K562 (cell line): ENCODE measurements at regions not wholly inside any gene's neighbourhood (a gene's known extent, or its start where the extent isn't known, plus 50 kb on each side); places are given as distances from the start of the nearest gene placed in this dataset.

Experiments
- ATAC-seq: fragments of 200-7000 bp; cut with Tn5 transposase; 3 replicates; pipeline ENCODE4 v1.9.1; 2020; ENCODE audit warnings: moderate library complexity
- BruUV-seq: library from RNA; stranded (reverse); fragments of 400-500 nt; replicated peaks from 2 replicates; lab custom pipeline; 2021; lab: Mats Ljungman, UMichigan
- CTCF ChIA-PET: fragments of 300-600 bp; formaldehyde crosslinking; extraction: SDS; loops from one replicate; lab custom pipeline; 2021; ENCODE audit warnings: low intra/inter-chr PET ratio; lab: Yijun Ruan, JAX
- POLR2A ChIA-PET: fragments of 300-600, 350-650 bp; sonication (Branson Sonifier 250); formaldehyde crosslinking; extraction: SDS; loops from one replicate; lab custom pipeline; 2021; ENCODE audit warnings: antibody characterized with exemption, inconsistent platforms; lab: Yijun Ruan, JAX
- DNase-seq, 4 experiments: peaks; one replicate each; pipeline versions ENCODE4 v3.0.0 to v3.0.0-alpha.2; 2011 to 2018; ENCODE audit warnings: low spot score in 3 of 4, mixed read lengths in 3 of 4; ENCODE audit errors: extremely low read depth in 1 of 4
- FAIRE-seq: peaks from 2 replicates; lab custom pipeline; 2011; peaks lifted over from hg19 to GRCh38; lab: Jason Lieb, UNC
- H2AFZ ChIP-seq: 2 replicates; pipeline ENCODE4 v1.6.0; 2011; ENCODE audit warnings: low read depth, low read length, control low read depth, inconsistent platforms
- H3K27ac ChIP-seq: fragments of 200-600 bp; 3 replicates; pipeline ENCODE4 v1.8.0; 2011; ENCODE audit warnings: low read depth, mild to moderate bottlenecking, control low read depth, inconsistent platforms, low read length, moderate library complexity, mixed read lengths; ENCODE audit errors: extremely low read depth
- H3K27me3 ChIP-seq, 2 experiments: fragments of 300-600 bp in 1 of 2; 2 replicates in 1 of 2; 3 replicates in 1 of 2; pipeline versions ENCODE4 v1.6.0 to v1.8.0; 2011; ENCODE audit warnings: inconsistent platforms in 2 of 2, low read length in 2 of 2, mild to moderate bottlenecking in 1 of 2, mixed read lengths in 1 of 2, moderate library complexity in 1 of 2; ENCODE audit not compliant: control insufficient read depth in 2 of 2, insufficient read depth in 2 of 2
- H3K36me3 ChIP-seq: fragments of 300-600 bp; 3 replicates; pipeline ENCODE4 v1.8.0; 2011; ENCODE audit warnings: mild to moderate bottlenecking, low read length, inconsistent platforms; ENCODE audit not compliant: control insufficient read depth, insufficient read depth
- H3K4me1 ChIP-seq, 2 experiments: fragments of 200-600 bp in 1 of 2; replicated peaks in 1 of 2; 2 replicates in 1 of 2; 3 replicates in 1 of 2; pipeline versions ENCODE4 v1.5.1 to v1.8.0; 2011; ENCODE audit warnings: inconsistent platforms in 2 of 2, low read length in 2 of 2, mild to moderate bottlenecking in 1 of 2, mixed read lengths in 1 of 2, moderate library complexity in 1 of 2; ENCODE audit not compliant: control insufficient read depth in 2 of 2, insufficient read depth in 2 of 2
- H3K4me2 ChIP-seq: 2 replicates; pipeline ENCODE4 v1.6.1; 2011; ENCODE audit warnings: low read length, control low read depth, inconsistent platforms, mixed read lengths; ENCODE audit not compliant: insufficient read depth
- H3K4me3 ChIP-seq: fragments of 200-600 bp; sonication (generic), shearing (Covaris generic); 2 replicates; pipeline ENCODE4 v1.5.1; 2016; ENCODE audit warnings: control low read depth, inconsistent platforms
- H3K79me2 ChIP-seq: fragments of 200-600 bp; 3 replicates; pipeline ENCODE4 v1.8.0; 2011; ENCODE audit warnings: low read length, inconsistent platforms; ENCODE audit not compliant: control insufficient read depth, insufficient read depth
- H3K9ac ChIP-seq, 2 experiments: 2 replicates each; pipeline versions ENCODE4 v1.6.0 to v1.6.1; 2011; ENCODE audit warnings: low read depth in 2 of 2, low read length in 2 of 2, control low read depth in 1 of 2, inconsistent platforms in 1 of 2, mild to moderate bottlenecking in 1 of 2, mixed read lengths in 1 of 2; ENCODE audit not compliant: insufficient read depth in 1 of 2
- H3K9me1 ChIP-seq: one replicate; pipeline ENCODE4 v1.6.0; 2011; ENCODE audit warnings: inconsistent platforms, mild to moderate bottlenecking, low read length, moderate library complexity; ENCODE audit not compliant: control insufficient read depth, insufficient read depth
- H3K9me3 ChIP-seq: replicated peaks from 2 replicates; pipeline ENCODE4 v1.5.1; 2011; ENCODE audit warnings: low read depth, low read length, inconsistent platforms; ENCODE audit not compliant: control insufficient read depth, insufficient read depth
- H4K20me1 ChIP-seq: replicated peaks from 2 replicates; pipeline ENCODE4 v1.6.1; 2011; ENCODE audit warnings: low read length, inconsistent platforms, mixed read lengths; ENCODE audit not compliant: control insufficient read depth, insufficient read depth
- ADNP ChIP-seq: fragments of 200-800 bp; sonication (Bioruptor generic); IDR thresholded peaks from 2 replicates; pipeline ENCODE4 v1.6.1; 2016; ENCODE audit warnings: missing genetic modification characterization, missing compliant biosample characterization
- FOS ChIP-seq: IDR thresholded peaks from 3 replicates; pipeline ENCODE4 v1.6.1; 2011; ENCODE audit not compliant: insufficient read length; ENCODE audit errors: extremely low read depth
- FOXA3 ChIP-seq, 2 experiments: fragments of 450-650 bp in 1 of 2; sonication (generic) in 1 of 2; formaldehyde crosslinking; IDR thresholded peaks in 1 of 2; conservative IDR thresholded peaks in 1 of 2; 2 replicates each; pipeline versions ENCODE4 v1.4.0 to v1.8.0; 2020 to 2022; ENCODE audit warnings: mild to moderate bottlenecking in 2 of 2, missing genetic modification reagents in 1 of 2
- FOXJ3 ChIP-seq: sonication (generic); formaldehyde crosslinking; IDR thresholded peaks from 2 replicates; pipeline ENCODE4 v1.4.0; 2020; ENCODE audit warnings: mild to moderate bottlenecking, missing genetic modification reagents
- GATAD2B ChIP-seq: fragments of 450-650 bp; IDR thresholded peaks from 2 replicates; pipeline ENCODE4 v1.6.1; 2017; ENCODE audit warnings: mild to moderate bottlenecking, borderline replicate concordance
- GTF2B ChIP-seq: IDR thresholded peaks from 2 replicates; pipeline ENCODE4 v1.6.1; 2011; ENCODE audit not compliant: insufficient read length; ENCODE audit errors: extremely low read depth
- MAFG ChIP-seq: fragments of 450-650 bp; conservative IDR thresholded peaks from 2 replicates; pipeline ENCODE4 v1.6.1; 2016; ENCODE audit warnings: missing genetic modification characterization, missing compliant biosample characterization
- MCM3 ChIP-seq: fragments of 450-650 bp; IDR thresholded peaks from 2 replicates; pipeline ENCODE4 v1.6.1; 2016
- MTA1 ChIP-seq: fragments of 450-650 bp; IDR thresholded peaks from 2 replicates; pipeline ENCODE4 v1.6.1; 2017; ENCODE audit warnings: borderline replicate concordance
- PCBP2 ChIP-seq: fragments of 200-400 bp; formaldehyde crosslinking; IDR thresholded peaks from 2 replicates; pipeline ENCODE4 v1.6.1; 2018; ENCODE audit warnings: low read length, low read depth, mild to moderate bottlenecking, moderate library complexity; ENCODE audit not compliant: poor library complexity, severe bottlenecking
- PTTG1 ChIP-seq: fragments of 450-650 bp; IDR thresholded peaks from 2 replicates; pipeline ENCODE4 v1.6.1; 2016; ENCODE audit warnings: low read depth, mild to moderate bottlenecking, missing genetic modification characterization, missing compliant biosample characterization
- TAF9B ChIP-seq: fragments of 450-650 bp; IDR thresholded peaks from 2 replicates; pipeline ENCODE4 v1.6.1; 2018; ENCODE audit warnings: mild to moderate bottlenecking; ENCODE audit not compliant: partially characterized antibody
- TSHZ1 ChIP-seq: fragments of 250-450 bp; sonication (Bioruptor Pico); IDR thresholded peaks from 2 replicates; pipeline ENCODE4 v1.4.0; 2020; ENCODE audit warnings: mild to moderate bottlenecking, moderate library complexity
- ZBTB1 ChIP-seq: sonication (generic); formaldehyde crosslinking; IDR thresholded peaks from 2 replicates; pipeline ENCODE4 v1.8.1; 2023; ENCODE audit warnings: missing genetic modification reagents, low read depth, mild to moderate bottlenecking, borderline replicate concordance
- ZSCAN29 ChIP-seq: fragments of 450-650 bp; IDR thresholded peaks from 2 replicates; pipeline ENCODE4 v1.6.1; 2017
- whole genome bisulfite sequencing: fragments of 100-300 bp; shearing (Covaris generic); methylation state at CpG from one replicate; pipeline ENCODE4 v1.1.6; 2016; ENCODE audit warnings: low coverage, mixed read lengths; ENCODE audit not compliant: insufficient coverage; ENCODE audit errors: missing lambda C conversion rate; 5-methylcytosine and 5-hydroxymethylcytosine counted together
- in situ Hi-C: fragments of 300-500 bp; cut with MboI; formaldehyde crosslinking; loops from 4 replicates; pipeline ENCODE4 v1.15.0; 2018; ENCODE audit warnings: inconsistent platforms, mixed read lengths
- intact Hi-C: fragments of 100-400 bp; cut with micrococcal nuclease; formaldehyde crosslinking; loops from 2 replicates; pipeline ENCODE4 v1.14.2; 2022
- TF ChIP-seq, protein P1 (sequence below): fragments of 450-650 bp; IDR thresholded peaks from 2 replicates; pipeline ENCODE4 v1.6.1; 2018; ENCODE audit not compliant: partially characterized antibody
- TF ChIP-seq, protein P2 (sequence below): sonication (generic); formaldehyde crosslinking; IDR thresholded peaks from 2 replicates; pipeline ENCODE4 v1.9.0; 2022; ENCODE audit warnings: mild to moderate bottlenecking, missing genetic modification reagents

DNA sequence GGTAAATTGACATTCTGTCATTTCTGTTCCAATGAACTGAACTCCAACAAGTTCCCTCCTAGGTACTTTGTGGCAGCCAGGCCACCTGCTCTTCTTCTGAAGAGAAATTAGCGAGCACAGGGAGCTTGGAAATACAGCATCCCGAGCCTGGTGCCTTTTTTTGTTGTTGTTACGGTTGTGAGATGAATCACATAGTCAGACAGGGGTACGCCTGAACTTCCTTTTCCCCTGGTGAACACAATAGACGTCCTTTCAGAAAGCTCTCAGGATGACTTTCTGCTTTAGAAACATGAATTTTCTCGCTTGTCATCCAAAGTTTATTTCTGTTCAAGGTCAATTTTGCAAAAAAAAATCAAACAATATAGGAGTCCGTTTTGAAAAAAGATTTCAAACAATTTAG, 53.9 kb upstream of the XYLT1 start:
- Histone ChIP-seq H3K79me2 (no peaks in the 10 kb centered on the region), H2AFZ (no peak overlapping the region), H3K9ac (no peak overlapping the region), H3K4me2 (no peak overlapping the region), H3K9me3 (no peaks in the 10 kb centered on the region), H3K9me1 (no peaks in the 10 kb centered on the region)
- WGBS: 2% methylated on average over 7 of the region's 7 CpGs
- in situ Hi-C loops: no loop called here
- ATAC-seq (no peak), DNase-seq (no peak)
- no peak for TF ChIP-seq FOXA3 (CRISPR knock-in tag; conservative IDR thresholded peaks at IDR 0.05 in 1 of 2, IDR thresholded peaks at IDR 0.05 in 1 of 2)
- no peak for TF ChIP-seq PTTG1
- no peak for TF ChIP-seq TSHZ1 (CRISPR knock-in tag)
- TF ChIP-seq FOS: no peak
- TF ChIP-seq FOXJ3 (CRISPR knock-in tag): no peak
- TF ChIP-seq TAF9B: no peak
- TF ChIP-seq GATAD2B: no peak
- TF ChIP-seq MCM3: no peak
- TF ChIP-seq, protein P1, sequence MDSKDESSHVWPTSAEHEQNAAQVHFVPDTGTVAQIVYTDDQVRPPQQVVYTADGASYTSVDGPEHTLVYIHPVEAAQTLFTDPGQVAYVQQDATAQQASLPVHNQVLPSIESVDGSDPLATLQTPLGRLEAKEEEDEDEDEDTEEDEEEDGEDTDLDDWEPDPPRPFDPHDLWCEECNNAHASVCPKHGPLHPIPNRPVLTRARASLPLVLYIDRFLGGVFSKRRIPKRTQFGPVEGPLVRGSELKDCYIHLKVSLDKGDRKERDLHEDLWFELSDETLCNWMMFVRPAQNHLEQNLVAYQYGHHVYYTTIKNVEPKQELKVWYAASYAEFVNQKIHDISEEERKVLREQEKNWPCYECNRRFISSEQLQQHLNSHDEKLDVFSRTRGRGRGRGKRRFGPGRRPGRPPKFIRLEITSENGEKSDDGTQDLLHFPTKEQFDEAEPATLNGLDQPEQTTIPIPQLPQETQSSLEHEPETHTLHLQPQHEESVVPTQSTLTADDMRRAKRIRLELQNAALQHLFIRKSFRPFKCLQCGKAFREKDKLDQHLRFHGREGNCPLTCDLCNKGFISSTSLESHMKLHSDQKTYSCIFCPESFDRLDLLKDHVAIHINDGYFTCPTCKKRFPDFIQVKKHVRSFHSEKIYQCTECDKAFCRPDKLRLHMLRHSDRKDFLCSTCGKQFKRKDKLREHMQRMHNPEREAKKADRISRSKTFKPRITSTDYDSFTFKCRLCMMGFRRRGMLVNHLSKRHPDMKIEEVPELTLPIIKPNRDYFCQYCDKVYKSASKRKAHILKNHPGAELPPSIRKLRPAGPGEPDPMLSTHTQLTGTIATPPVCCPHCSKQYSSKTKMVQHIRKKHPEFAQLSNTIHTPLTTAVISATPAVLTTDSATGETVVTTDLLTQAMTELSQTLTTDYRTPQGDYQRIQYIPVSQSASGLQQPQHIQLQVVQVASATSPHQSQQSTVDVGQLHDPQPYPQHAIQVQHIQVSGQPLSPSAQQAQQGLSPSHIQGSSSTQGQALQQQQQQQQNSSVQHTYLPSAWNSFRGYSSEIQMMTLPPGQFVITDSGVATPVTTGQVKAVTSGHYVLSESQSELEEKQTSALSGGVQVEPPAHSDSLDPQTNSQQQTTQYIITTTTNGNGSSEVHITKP: no peak
- no peak for TF ChIP-seq GTF2B
- TF ChIP-seq ZBTB1: no peak
- no peak for TF ChIP-seq PCBP2
- no peak for TF ChIP-seq MAFG (tag)
- TF ChIP-seq, protein P2, sequence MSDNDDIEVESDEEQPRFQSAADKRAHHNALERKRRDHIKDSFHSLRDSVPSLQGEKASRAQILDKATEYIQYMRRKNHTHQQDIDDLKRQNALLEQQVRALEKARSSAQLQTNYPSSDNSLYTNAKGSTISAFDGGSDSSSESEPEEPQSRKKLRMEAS (CRISPR knock-in tag): no peak
- TF ChIP-seq MTA1: no peak
- no peak for TF ChIP-seq ADNP (tag)
- no peak for TF ChIP-seq ZSCAN29
- TF ChIP-seq, all 486 proteins: peak for 0
- no peak overlapping the region for H3K4me3 ChIP-seq
- no peaks in the 10 kb centered on the region for H3K36me3 ChIP-seq
- intact Hi-C loops: no loop called here
- H3K4me1 ChIP-seq: no peaks in the 10 kb centered on the region
- no peak for FAIRE-seq
- no peaks in the 10 kb centered on the region for H4K20me1 ChIP-seq
- H3K27ac ChIP-seq: no peak overlapping the region
- ChIA-PET POLR2A (no interaction called here), CTCF (no interaction called here)
- no peaks in the 10 kb centered on the region; a peak in 1 of 5 replicates for H3K27me3 ChIP-seq
- BruUV-seq: no TSS peak
